ENCODE measurements at regions not wholly inside any gene's neighbourhood (a gene's known extent, or its start where the extent isn't known, plus 50 kb on each side); places are given as distances from the start of the nearest gene placed in this dataset.

DNA sequence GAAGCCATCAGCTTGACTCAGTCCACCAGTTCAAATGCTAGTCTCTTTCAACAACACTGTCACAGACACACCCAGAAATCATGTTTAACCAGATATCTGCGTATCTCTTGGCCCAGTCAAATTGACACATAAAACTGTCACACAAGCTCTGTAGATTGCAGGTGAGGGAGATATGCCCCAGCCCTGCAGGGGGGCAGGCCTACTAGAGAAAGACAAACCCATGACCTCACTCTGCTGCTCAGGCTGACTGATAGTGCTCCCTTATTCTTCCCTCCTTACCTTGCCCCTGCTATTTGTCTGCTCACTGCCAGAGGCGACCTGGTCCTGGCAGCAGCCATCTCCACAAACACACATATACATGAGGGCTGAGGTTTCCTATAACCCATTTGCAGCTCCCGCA lies 351.3 kb downstream of the DRD1 start:
- H4K20me1 ChIP-seq (ENCODE audit: control insufficient read depth, insufficient read depth, low read depth, low read length): no peaks in the 10 kb centered on the region
- no peak overlapping the region for H3K4me3 ChIP-seq (ENCODE audit: low read length)
- H3K4me1 ChIP-seq (ENCODE audit: control insufficient read depth, low read length): no peaks in the 10 kb centered on the region
- H3K36me3 ChIP-seq (ENCODE audit: control insufficient read depth, low read length): no peaks in the 10 kb centered on the region
- no peaks in the 10 kb centered on the region for H3K9me2 ChIP-seq (replicated peaks; ENCODE audit: control insufficient read depth, low read length)
- H3K27ac ChIP-seq (ENCODE audit: low read depth, low read length): no peak overlapping the region
- no peaks in the 10 kb centered on the region for H3F3A ChIP-seq (ENCODE audit: control insufficient read depth, insufficient read depth)
- H3K9me3 ChIP-seq (ENCODE audit: control insufficient read depth, insufficient read depth, low read length): no peaks in the 10 kb centered on the region
- TF ChIP-seq, protein P1, sequence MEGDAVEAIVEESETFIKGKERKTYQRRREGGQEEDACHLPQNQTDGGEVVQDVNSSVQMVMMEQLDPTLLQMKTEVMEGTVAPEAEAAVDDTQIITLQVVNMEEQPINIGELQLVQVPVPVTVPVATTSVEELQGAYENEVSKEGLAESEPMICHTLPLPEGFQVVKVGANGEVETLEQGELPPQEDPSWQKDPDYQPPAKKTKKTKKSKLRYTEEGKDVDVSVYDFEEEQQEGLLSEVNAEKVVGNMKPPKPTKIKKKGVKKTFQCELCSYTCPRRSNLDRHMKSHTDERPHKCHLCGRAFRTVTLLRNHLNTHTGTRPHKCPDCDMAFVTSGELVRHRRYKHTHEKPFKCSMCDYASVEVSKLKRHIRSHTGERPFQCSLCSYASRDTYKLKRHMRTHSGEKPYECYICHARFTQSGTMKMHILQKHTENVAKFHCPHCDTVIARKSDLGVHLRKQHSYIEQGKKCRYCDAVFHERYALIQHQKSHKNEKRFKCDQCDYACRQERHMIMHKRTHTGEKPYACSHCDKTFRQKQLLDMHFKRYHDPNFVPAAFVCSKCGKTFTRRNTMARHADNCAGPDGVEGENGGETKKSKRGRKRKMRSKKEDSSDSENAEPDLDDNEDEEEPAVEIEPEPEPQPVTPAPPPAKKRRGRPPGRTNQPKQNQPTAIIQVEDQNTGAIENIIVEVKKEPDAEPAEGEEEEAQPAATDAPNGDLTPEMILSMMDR (IDR thresholded peaks at IDR 0.05; ENCODE audit: low read depth, low read length, poor library complexity, severe bottlenecking): no peak
- no peak for TF ChIP-seq EZH2phosphoT487 (IDR thresholded peaks at IDR 0.05; ENCODE audit: borderline replicate concordance, low read length)
- no peaks in the 10 kb centered on the region for H3K79me2 ChIP-seq (ENCODE audit: control insufficient read depth, low read length)
- H3K4me2 ChIP-seq (ENCODE audit: low read length): no peak overlapping the region
- no peaks in the 10 kb centered on the region for H3K27me3 ChIP-seq (ENCODE audit: control insufficient read depth, low read length)

DNA sequence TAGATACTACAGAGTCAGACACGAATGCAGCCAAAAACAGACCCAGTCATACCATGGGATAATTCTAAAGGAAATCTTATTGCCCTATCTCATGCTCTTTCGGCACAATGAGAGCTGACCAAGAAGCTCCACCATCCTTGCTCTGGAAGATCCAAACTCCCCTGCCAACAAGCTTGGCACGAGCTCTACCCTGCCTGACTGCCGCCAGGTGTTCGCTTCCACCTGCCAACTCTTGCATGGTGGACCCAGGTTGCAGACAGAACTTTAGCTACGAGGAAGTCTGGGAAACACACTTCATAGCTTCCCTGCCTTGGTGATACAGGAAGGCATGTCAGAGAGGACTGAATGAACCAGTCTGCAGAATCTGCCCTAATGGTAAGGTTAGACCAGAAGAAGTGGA lies 355.0 kb downstream of the DRD1 start:
- Histone ChIP-seq H3K4me2 (ENCODE audit: low read length) (no peak overlapping the region), H3K27me3 (ENCODE audit: control insufficient read depth, low read length) (no peaks in the 10 kb centered on the region), H3K9me3 (ENCODE audit: control insufficient read depth, insufficient read depth, low read length) (no peaks in the 10 kb centered on the region), H3K4me1 (ENCODE audit: control insufficient read depth, low read length) (no peaks in the 10 kb centered on the region), H3K9me2 (replicated peaks; ENCODE audit: control insufficient read depth, low read length) (no peaks in the 10 kb centered on the region), H4K20me1 (ENCODE audit: control insufficient read depth, insufficient read depth, low read depth, low read length) (no peaks in the 10 kb centered on the region), H3K4me3 (ENCODE audit: low read length) (no peak overlapping the region), H3K79me2 (ENCODE audit: control insufficient read depth, low read length) (no peaks in the 10 kb centered on the region), H3F3A (ENCODE audit: control insufficient read depth, insufficient read depth) (no peaks in the 10 kb centered on the region), H3K36me3 (ENCODE audit: control insufficient read depth, low read length) (no peaks in the 10 kb centered on the region), H3K27ac (ENCODE audit: low read depth, low read length) (no peak overlapping the region)
- TF ChIP-seq EZH2phosphoT487 (IDR thresholded peaks at IDR 0.05; ENCODE audit: borderline replicate concordance, low read length): no peak
- TF ChIP-seq, protein P1 (IDR thresholded peaks at IDR 0.05; ENCODE audit: low read depth, low read length, poor library complexity, severe bottlenecking): no peak

DNA sequence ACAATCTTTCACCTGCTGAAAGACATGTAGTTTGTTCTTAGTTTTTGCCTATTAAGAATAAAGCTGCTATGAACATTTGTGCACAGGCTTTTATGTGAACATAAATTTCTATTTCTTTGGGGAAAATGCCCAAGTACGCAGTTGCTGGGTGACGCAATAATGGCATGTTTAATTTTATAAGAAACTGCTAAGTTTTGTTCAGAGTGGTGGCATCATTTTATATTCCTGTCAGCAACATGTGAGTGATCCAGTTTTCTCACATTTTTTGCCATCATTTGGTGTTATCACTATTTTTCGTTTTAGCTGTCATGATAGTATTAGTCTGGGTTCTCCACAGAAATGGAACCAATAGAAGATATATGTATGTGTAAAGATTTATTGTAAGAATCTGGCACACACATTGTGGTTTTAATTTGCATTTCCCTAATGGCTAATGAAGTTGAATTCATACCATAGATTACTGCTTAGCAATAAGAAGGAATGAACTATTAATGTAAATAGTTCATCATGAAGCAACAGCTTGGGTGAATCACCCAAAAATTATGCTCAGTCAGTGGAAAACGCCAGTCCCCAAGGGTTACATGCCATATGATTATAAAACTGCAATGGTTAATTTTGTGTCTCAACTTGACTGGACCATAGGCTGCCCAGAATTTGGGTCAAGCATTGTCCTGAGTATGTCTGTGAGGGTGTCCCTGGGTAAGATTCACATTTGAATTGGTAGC lies 358.6 kb downstream of the MSX2 start:
- Histone ChIP-seq H3K79me2 (ENCODE audit: control insufficient read depth, low read length) (no peaks in the 10 kb centered on the region), H3K27ac (ENCODE audit: low read depth, low read length) (no peak overlapping the region), H3K4me1 (ENCODE audit: control insufficient read depth, low read length) (no peaks in the 10 kb centered on the region), H3K4me2 (ENCODE audit: low read length) (no peak overlapping the region), H3F3A (ENCODE audit: control insufficient read depth, insufficient read depth) (no peaks in the 10 kb centered on the region), H3K4me3 (ENCODE audit: low read length) (no peak overlapping the region), H3K36me3 (ENCODE audit: control insufficient read depth, low read length) (no peaks in the 10 kb centered on the region), H3K9me2 (replicated peaks; ENCODE audit: control insufficient read depth, low read length) (no peaks in the 10 kb centered on the region), H3K9me3 (ENCODE audit: control insufficient read depth, insufficient read depth, low read length) (no peaks in the 10 kb centered on the region), H3K27me3 (ENCODE audit: control insufficient read depth, low read length) (no peaks in the 10 kb centered on the region), H4K20me1 (ENCODE audit: control insufficient read depth, insufficient read depth, low read depth, low read length) (no peaks in the 10 kb centered on the region)
- TF ChIP-seq, protein P1 (IDR thresholded peaks at IDR 0.05; ENCODE audit: low read depth, low read length, poor library complexity, severe bottlenecking): no peak
- TF ChIP-seq EZH2phosphoT487 (IDR thresholded peaks at IDR 0.05; ENCODE audit: borderline replicate concordance, low read length): no peak

Measured in DOHH2 (cell line).